AG04449 (cell line): ENCODE measurements at regions not wholly inside any gene's neighbourhood (a gene's known extent, or its start where the extent isn't known, plus 50 kb on each side); places are given as distances from the start of the nearest gene placed in this dataset.
"Not testable (repeated sequence)": the region's sequence is repeated elsewhere in the genome, so short reads cannot be mapped to it uniquely, and the experiment has no call there.

Source experiments
- CTCF ChIA-PET: fragments of 350-600 bp; formaldehyde crosslinking; extraction: SDS; loops from one replicate; lab custom pipeline; 2021; ENCODE audit warnings: antibody characterized with exemption; lab: Yijun Ruan, JAX
- POLR2A ChIA-PET: fragments of 400-600, 350-600 bp; formaldehyde crosslinking; extraction: SDS; loops from one replicate; lab custom pipeline; 2020; ENCODE audit warnings: antibody characterized with exemption, inconsistent platforms; lab: Yijun Ruan, JAX
- DNase-seq: peaks from one replicate; pipeline ENCODE4 v3.0.0-alpha.2; 2010; ENCODE audit warnings: low read depth, low spot score
- H3K4me3 ChIP-seq: 2 replicates; pipeline ENCODE4 v1.5.1; 2011; ENCODE audit warnings: low read depth, mild to moderate bottlenecking, control low read depth, low read length
- TF ChIP-seq, protein P1 (sequence below): IDR thresholded peaks from one replicate; pipeline ENCODE4 v1.5.1; 2011; ENCODE audit warnings: mild to moderate bottlenecking, moderate library complexity, low read length, control low read depth, inconsistent platforms; ENCODE audit not compliant: insufficient read depth; ENCODE audit errors: missing control alignments

DNA sequence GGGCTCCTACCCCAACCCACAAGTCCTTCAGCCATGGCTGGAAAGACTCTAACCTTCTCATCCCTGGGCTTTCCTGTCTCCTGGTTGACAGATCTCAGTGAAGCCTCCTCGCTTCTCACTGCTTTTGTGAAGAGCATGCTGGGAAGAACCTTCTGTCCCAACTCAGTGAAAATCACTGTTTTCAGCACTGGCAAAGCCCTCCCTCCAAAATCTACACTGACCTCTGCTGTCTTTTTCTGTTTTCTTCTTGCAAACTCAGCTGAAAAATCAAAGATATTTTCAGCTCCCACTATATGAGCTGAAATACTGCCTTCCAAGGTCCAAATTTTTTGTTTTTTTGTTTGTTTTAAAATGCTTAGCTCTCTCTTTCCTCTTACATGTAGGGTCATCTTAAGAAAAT, 266.3 kb upstream of the AGAP1 start:
- CTCF ChIA-PET, result interaction anchor here (0.7 to 1.1 kb wide), 2 partner anchors 9 to 17 kb away, joined by 3 read pairs; no protein-coding TSS in a partner anchor
- POLR2A ChIA-PET, result no interaction called here
- TF ChIP-seq, protein P1, sequence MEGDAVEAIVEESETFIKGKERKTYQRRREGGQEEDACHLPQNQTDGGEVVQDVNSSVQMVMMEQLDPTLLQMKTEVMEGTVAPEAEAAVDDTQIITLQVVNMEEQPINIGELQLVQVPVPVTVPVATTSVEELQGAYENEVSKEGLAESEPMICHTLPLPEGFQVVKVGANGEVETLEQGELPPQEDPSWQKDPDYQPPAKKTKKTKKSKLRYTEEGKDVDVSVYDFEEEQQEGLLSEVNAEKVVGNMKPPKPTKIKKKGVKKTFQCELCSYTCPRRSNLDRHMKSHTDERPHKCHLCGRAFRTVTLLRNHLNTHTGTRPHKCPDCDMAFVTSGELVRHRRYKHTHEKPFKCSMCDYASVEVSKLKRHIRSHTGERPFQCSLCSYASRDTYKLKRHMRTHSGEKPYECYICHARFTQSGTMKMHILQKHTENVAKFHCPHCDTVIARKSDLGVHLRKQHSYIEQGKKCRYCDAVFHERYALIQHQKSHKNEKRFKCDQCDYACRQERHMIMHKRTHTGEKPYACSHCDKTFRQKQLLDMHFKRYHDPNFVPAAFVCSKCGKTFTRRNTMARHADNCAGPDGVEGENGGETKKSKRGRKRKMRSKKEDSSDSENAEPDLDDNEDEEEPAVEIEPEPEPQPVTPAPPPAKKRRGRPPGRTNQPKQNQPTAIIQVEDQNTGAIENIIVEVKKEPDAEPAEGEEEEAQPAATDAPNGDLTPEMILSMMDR, result no peak
- no peak for DNase-seq
- no peak overlapping the region for H3K4me3 ChIP-seq

DNA sequence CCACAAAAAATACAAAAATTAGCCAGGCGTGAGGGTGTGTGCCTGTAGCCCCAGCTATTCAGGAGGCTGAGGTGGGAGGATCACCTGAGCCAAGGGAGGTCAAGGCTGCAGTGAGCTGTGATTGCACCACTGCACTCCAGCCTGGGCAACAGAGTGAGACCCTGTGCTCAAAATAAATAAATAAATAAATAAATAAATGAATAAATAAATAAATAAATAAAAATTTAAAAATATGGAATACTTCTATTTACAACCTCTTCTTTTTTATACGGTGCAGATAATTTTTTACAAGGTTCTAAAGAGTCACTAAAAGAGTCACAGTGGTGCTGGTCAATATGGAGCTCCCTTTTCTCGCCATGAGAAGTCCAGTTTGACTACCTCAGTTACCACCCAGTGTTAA, 265.4 kb upstream of the AGAP1 start:
- CTCF ChIA-PET, result interaction anchor here (1.1 kb wide), 1 partner anchor 10 kb away, joined by 3 read pairs; no protein-coding TSS in a partner anchor

DNA sequence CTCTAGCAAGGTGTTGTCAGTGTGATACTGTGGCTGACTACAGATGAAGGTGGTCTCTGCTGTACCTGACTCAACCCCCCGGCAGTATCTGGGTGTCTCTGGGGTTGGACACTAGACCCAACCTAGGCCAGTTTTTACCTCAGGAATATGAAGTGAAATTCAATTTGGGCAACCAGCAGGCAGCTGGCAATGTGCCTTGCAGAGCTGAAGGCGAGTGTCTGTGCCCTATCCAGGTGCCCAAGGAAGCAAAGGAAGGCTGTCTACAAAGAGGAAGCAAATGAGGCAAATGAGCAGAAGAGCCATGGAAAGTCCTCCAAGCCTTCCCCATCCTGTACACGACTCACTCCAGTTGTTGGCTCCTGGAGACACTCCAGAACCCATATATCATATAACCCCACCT, 264.6 kb upstream of the AGAP1 start:
- ChIA-PET POLR2A (no interaction called here), CTCF (no interaction called here)
- H3K4me3 ChIP-seq, result no peak overlapping the region
- TF ChIP-seq, protein P1, result no peak
- DNase-seq, result no peak

More for the DNA sequence above, 265.4 kb upstream of the AGAP1 start:
- not testable (repeated sequence) for H3K4me3 ChIP-seq, DNase-seq
- POLR2A ChIA-PET, result interaction anchor here (0.6 kb wide), 1 partner anchor 17 kb away, joined by 3 read pairs; no protein-coding TSS in a partner anchor

DNA sequence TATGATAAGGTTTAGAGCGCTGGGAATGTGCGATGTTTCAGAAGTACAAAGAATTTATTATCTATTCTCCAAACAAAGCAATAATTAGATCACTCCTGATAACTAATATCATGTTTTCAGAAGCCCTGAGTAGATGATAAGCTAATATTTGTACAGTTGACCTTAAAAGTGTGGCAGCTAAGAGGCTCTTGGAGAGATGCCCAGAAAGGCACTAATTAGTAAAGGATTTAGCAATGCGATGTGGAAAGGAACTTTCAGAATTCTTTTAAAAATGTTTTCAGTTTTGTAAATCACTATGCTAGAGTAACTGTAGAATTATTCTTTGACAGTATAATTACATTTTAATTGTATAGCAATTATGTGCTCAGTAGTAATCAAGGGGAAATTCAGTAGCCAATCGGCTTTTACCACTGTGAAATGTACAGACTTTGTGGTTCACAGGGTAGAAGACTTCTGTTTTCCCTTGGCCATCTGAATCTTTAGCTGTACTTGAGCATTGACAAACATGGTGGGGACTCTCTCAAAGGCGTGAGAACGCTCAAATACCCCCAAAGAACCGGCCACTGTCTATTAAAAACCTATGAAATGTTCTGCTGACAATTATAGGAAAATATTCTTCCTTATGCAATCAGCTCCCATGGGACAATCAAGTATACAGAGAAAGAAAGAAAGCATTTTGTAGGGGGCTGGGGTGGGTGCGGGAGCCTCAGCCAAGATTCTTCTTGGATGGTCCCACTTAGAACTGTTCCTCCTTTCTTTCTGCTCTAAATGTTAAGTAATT, 262.8 kb upstream of the AGAP1 start:
- no peak overlapping the region for H3K4me3 ChIP-seq
- POLR2A ChIA-PET, result no interaction called here
- DNase-seq, result no peak
- TF ChIP-seq, protein P1, result no peak
- CTCF ChIA-PET, result no interaction called here

DNA sequence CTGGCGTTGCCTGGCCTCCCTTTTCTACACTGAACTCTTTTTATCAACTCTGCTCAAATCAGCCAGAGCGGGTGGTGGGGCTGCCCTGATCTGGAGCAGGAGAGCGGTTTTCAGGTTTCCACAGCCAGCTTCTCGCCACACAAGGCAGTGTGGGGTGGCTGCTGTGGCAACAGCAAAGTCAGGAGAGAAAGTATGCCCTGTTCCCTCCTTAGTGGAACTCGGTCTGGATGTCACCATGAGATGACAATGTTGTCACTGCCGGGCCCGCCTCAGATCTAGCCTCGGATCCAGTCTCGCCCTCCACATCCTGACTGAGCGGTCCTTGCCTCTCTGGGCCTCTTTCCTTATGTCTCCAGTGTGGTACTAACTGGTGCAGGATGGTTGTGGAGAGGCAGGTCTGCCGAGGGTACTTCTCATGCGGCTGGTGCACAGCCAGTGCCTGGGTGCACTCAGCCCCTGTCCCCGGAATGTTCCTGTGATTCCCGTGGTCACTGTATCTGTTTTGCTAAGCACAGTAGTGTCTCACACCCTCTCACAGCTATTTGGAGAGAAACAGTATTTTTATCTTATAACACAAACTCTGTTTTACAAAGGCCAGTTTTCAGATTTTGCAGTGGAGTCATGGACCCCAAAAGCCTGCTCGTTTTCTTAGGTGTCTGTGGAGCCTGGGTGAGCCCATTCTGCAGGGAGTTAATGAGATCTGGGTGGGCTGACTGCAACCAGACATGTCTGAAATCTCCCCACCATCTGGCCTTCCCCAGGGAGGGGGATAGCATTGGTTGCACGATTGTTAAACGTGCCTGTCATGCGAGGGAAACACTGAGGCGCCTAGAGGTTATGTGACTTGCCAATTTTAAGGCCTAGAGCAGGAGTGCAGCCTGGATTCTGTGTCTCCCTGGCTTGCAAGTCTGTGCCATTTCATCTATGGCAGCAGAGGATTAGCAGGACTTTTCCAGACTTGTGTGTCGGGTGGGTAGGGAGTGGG, 261.1 kb upstream of the AGAP1 start:
- DNase-seq, result no peak
- TF ChIP-seq, protein P1, result no peak
- ChIA-PET POLR2A (no interaction called here), CTCF (no interaction called here)
- H3K4me3 ChIP-seq, result no peak overlapping the region

DNA sequence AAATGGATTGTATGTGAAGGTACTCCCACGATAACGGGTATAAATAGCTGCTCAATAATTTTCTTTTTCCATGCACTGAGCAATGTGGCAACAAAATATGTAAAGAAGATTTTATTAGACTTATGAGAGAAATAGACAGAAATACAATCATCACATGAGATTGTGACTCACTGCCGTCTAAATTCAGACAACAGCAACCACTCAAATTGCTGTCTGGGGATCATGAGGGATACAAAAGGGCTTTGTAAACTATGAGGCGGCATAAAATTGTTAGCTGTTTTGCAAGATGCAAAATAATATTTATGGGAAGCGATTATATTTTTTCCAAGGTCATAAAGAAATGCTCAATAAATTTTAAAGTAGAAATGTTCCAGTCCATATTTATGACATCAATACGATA, 259.1 kb upstream of the AGAP1 start:
- ChIA-PET POLR2A (no interaction called here), CTCF (no interaction called here)
- no peak for DNase-seq
- no peak overlapping the region for H3K4me3 ChIP-seq
- TF ChIP-seq, protein P1, result no peak
